DMS53 (cell line): ENCODE measurements at regions not wholly inside any gene's neighbourhood (a gene's known extent, or its start where the extent isn't known, plus 50 kb on each side); places are given as distances from the start of the nearest gene placed in this dataset.

Experiments
- DNase-seq: peaks from one replicate; lab custom pipeline; 2025; lab: John Stamatoyannopoulos, UW

DNA sequence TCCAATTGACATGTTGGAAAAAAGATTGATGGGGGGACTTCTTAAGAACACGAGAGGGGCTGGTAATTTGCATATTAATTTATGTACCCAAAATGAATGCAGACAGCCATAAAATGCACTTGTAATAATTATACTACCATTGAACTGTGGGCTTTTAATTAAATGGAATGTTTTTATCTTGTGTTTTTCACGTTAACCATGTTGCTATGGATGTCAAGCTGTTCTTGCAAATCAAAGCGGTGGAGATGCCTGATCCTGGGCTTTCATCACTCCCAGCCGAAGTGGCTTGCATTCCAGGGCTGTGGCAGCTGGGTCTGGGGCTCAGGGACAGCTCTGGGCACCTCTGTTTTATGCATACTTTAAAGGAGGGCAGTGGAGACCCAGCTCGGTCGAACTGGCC, 179.4 kb upstream of the TMTC4 start:
- DNase-seq, result no peak

DNA sequence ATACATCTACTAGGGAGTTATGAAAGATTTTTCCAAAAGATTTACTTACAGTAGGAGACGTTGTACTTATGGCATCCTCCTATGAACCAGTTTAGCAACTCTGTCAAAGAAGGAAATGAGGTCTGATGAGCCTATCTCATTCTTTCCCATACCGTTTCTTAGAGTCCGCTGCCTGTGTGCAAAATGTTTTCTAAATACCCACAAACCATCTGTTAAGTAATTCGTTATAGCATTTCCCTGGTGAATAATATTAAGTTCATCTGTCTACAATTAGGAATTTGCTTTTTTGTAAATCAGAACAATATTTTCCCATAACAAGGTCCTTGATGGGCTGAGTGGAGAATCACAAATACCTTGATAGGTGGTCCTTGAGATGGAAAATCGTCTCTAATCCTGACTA, 178.8 kb upstream of the TMTC4 start:
- DNase-seq, result no peak

- DNase-seq, result no peak
These were observed 177.6 kb upstream of the TMTC4 start for GRCh38 chr13:100852146-100852545.

DNA sequence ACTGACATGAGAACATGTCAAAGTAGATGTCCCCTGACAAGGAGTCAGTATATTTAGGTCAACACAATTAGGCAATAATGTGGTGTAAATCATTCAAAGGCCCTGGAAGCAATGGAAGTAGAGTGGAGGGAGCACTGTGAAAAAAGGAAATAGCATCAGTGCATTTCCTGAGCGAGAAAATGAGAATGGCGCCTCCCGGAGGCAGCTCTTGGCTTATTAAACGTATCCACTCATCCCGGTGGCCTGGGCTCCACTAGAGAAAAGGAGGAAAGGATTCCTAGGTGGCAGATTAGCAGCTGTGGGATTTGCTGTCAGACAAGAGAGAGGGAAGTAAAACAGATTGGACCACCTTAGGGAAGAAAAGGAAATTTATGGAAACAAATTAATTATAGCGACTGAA, 173.7 kb upstream of the TMTC4 start:
- peak; percentile 3 for DNase-seq

DNA sequence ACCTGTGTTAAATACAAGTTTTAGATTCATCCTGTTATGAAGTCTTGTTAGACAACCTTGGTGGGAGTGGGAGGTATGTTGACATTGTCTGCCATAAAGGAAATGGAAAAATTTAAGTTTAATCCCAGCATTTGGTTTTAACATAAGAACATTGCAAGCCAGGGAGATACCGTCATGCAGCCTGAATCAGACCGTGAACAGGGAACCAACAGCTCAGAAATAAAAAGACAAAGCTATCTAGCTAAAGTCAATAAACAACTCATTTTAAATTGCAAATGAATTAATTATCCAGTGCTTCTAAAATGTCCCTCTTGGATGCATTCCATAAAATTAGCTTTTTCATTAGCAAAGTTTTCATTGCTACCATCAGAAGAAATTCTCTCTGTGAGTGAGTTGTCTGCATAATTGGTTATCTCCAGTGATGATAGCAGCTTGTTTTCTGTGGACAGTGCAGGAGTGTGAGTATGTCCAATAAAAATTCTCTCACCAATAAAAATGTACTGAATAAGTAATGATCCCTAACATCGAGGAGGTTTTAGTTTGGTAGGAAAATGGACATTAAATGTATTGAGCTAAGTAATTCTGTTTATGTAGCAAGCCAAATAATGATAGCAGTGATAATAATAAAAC, 170.6 kb upstream of the TMTC4 start:
- no peak for DNase-seq

- no peak for DNase-seq
These were observed 167.5 kb upstream of the TMTC4 start for GRCh38 chr13:100842136-100842535.

DNA sequence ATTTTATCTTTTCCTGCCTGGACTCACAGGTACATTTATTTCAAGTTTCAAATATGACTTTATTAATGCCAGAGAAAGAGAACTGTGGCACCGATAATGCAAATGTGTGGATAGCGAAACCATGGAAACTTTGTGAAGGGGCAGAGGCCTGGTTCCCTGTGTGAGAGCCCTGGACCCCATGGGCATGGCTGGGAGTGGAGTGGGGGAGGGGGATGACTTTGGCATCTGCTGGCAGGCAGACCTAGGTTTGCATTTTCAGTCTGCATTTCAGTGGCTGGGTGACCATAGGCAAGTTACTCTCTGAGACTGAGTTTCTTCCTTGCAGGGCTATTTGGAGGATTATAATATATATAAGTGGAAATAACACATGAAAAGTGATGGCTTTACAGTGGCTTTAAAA, 163.8 kb upstream of the TMTC4 start:
- DNase-seq, result no peak

DNA sequence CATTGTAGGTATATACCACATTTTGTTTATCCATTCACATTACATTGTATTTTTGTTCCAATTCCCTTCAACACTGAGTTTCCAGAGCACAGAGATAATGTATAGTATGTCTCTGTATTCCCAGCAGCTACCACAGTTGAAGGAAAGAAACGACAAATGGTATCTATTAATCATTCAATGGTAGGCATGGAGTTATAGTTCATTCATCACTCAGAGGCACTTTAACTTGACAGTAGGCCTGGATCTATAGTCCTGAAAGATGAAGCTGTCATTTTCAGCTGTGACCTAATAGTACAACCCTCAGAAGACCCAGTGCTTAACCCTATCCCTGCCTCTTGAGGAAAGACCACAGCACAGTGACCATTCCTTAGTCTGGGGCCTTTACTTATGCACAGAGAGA, 163.0 kb upstream of the TMTC4 start:
- DNase-seq, result no peak

DNA sequence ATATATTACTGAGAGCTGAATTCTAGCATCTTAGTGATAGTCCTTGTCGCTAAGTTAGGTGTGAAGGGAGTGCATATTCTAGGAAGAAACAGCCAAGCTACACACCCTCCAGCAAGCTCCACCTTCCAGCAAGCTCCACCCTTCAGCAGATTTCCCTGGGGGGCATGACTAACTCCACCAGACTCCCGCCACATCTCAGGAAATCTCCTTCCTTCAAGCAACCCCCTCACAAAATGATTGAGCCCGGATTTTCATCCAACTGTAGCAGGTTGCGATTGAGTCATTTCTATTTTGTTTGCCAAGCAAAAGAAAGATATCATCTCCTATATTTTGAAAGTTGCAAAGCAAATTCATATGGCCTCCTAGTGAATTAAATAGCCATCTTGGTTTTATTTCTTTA, 162.1 kb upstream of the TMTC4 start:
- no peak for DNase-seq

- no peak for DNase-seq
These were observed 161.1 kb upstream of the TMTC4 start for GRCh38 chr13:100835695-100836094.

DNA sequence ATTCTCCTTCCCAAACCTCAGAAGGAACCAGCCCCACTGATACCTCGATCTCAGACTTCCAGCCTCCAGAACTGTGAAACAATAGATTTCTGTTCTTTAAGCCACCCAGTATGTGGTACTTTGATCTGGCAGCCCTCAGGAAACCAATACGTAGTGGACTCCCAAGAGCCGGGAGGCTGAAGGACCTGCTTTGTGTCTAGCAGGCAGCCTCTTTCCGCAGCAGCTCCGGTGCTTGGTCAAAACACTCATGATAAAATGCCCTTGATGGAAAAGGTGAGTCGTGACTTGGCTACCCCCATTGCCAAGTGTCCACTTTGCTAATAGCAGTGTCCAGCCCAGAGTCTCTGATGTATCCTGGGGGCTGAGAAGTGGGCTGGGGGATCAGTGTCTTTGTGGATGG, 158.8 kb upstream of the TMTC4 start:
- no peak for DNase-seq

DNA sequence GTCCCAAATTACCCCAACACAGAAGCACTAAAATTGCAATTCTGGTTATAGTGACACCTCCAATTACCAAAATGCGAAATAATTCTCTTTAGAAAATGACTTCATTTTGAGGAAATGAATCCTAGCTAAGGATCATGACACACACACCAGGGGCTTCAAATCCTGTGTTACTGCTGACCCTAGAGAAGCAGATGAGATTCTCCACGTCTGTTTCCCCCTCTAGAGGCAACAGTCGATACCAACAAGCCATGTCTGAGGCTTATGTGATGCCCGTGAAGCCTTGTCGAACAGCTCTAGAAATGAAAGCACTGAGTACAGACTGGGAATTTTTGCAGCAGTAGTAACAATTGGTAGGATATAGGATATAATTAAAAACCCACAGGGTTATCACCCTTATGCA, 153.6 kb upstream of the TMTC4 start:
- no peak for DNase-seq

DNA sequence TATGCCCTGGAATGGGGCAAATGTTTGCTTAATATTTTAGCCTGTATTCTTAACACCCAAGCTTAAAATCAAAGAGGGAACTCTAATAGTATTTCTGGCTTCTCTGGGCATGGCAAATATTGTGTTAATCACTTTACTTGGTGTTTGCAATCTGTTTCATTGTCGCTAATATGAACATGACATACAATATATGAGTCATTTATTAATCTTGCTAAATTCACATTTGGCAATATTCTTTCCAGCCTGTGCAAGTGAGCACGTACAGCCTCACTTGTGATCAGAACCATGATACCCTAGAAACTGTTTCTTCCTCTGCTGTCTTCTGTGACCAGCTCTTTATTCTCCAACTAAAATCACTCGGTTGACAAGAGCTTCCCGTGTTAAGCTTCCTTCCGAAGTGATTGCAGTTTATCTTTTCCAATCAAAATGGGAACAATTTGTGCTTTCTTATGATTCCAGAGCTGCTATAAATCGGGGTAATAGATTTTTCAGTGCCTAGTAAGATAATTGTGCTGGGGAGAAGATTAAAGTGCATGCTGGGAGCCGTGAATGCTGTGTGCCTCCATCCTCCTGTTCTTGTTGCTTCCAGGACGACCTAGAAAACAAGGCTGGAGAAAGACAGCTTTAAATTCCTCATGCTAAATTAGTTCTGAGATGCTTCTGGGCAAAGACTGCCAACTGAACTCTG, 153.0 kb upstream of the TMTC4 start:
- no peak for DNase-seq

- DNase-seq, result no peak
These were observed 151.8 kb upstream of the TMTC4 start for GRCh38 chr13:100826441-100826840.

DNA sequence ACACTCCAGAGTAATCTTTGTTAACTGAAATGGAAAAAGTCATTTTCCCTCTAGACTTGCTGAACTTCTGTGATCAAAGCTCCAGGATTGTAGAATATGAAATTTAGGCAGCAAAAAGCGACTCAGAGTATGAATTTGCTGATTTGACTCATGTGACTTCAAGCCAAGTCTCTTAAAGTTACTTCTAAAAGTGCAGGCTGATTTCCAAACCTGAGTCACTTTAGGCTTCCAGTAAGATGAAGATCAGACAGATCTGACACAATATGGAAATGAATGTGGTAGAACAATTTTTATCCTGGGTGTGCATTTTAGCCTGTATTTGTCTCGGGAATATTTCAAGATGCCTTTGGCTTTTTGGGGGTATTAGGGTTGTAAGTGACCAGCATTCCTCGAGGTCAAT, 151.0 kb upstream of the TMTC4 start:
- DNase-seq, result no peak

DNA sequence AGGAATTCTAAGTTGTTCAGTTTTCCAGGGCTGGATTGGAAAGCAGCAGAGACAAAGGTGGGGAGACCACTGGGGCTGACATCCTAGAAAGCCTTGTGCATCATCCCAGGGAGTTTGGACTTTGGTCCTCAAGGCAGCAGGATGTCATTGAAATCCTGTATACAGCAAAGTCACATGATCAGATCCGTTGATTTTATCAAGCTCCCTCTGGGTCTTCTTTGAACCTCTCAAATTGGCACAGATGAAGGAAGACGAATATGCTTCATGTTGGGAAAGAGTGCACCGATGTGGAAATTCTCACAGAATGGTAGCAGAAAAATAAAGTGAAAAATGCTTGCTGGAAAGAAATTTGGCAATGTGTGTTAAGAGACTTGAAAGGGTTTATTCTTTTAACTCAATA, 149.8 kb upstream of the TMTC4 start:
- DNase-seq, result no peak

- no peak for DNase-seq
These were observed 148.9 kb upstream of the TMTC4 start for GRCh38 chr13:100823448-100823847.

DNA sequence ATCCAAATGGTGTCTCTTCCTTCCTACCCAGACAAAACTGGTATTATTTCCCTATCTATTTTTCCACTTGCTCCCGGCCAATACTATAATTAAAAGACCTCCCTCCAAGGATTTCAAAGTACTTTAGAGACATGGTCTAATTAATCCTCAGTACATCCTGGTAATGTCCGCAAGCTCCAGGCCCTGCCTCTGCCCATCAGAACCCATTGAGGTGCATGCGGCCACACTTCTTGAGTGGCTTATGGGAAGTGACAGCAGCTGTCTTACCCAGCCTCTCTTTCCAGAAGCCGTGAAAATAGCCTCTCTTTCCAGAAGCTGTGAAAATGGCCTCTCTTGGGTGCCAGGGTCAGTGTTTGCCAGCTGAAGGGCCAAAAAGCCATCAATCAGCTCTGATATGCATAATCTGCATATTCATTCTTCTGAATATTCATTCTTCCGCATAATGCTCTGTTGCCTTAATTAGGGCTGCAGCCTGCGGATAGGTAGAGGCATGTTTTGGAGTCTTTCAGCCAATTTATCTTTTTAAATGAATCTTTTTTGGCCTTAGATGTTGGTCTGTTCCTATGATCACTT, 148.4 kb upstream of the TMTC4 start:
- DNase-seq, result no peak

DNA sequence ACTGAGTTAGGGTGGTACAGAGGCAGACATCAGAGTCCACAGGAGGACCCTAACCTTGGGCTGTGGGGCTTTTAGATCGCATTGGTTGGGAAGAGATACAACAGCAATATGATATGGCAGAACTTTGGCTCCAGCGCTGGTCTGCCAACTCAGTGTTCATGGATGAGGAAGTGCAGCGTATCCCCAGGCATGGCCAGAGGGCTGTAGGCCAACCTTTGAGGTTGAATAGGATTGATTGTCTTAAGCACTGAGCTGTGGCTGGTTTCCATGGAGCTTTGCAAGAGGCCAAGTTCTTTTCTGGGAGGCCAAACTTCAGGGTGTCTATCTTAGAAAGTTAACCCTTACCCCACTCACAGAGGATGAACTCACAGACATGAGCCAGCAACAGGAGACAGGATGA, 144.1 kb upstream of the TMTC4 start:
- no peak for DNase-seq

- no peak for DNase-seq
These were observed 143.3 kb upstream of the TMTC4 start for GRCh38 chr13:100817928-100818327.

- no peak for DNase-seq
These were observed 141.0 kb upstream of the TMTC4 start for GRCh38 chr13:100815476-100816046.

GRCh38 chr13:100812982-100813584, 138.5 kb upstream of the TMTC4 start:
- DNase-seq, result no peak

- no peak for DNase-seq
These were observed 137.3 kb upstream of the TMTC4 start for GRCh38 chr13:100811928-100812327.
